Spleen (tissue), 11 donors: ENCODE measurements at regions not wholly inside any gene's neighbourhood (a gene's known extent, or its start where the extent isn't known, plus 50 kb on each side); places are given as distances from the start of the nearest gene placed in this dataset.
"Not testable (repeated sequence)": the region's sequence is repeated elsewhere in the genome, so short reads cannot be mapped to it uniquely, and the experiment has no call there.

Experiments
- DNase-seq: peaks from one replicate; pipeline ENCODE4 v3.0.0-alpha.2; 2020
- H3K27ac ChIP-seq, 8 donors: fragments of 200-600 bp; sonication (generic) in 7 of 8; 1 replicate in 4 of 8; 2 replicates in 4 of 8; pipeline versions ENCODE4 v1.5.0 to v1.8.0; 2016 to 2021; ENCODE audit warnings: inconsistent platforms in 4 of 8, mild to moderate bottlenecking in 4 of 8, moderate library complexity in 1 of 8
- H3K27me3 ChIP-seq, 7 donors: fragments of 200-600 bp; sonication (generic) in 6 of 7; replicated peaks in 1 of 7; 1 replicate in 4 of 7; 2 replicates in 3 of 7; pipeline versions ENCODE4 v1.5.0 to v1.8.0; 2016 to 2021; ENCODE audit warnings: inconsistent platforms in 3 of 7, mild to moderate bottlenecking in 1 of 7
- H3K36me3 ChIP-seq, 6 donors: fragments of 200-600 bp; sonication (generic) in 5 of 6; 1 replicate in 4 of 6; 2 replicates in 2 of 6; pipeline versions ENCODE4 v1.5.0 to v1.8.0; 2016 to 2021; ENCODE audit warnings: inconsistent platforms in 2 of 6
- H3K4me1 ChIP-seq, 6 donors: fragments of 200-600 bp; sonication (generic) in 5 of 6; 1 replicate in 3 of 6; 2 replicates in 3 of 6; pipeline versions ENCODE4 v1.5.0 to v1.8.0; 2016 to 2021; ENCODE audit warnings: inconsistent platforms in 3 of 6
- H3K4me3 ChIP-seq, 8 donors: fragments of 200-600 bp; sonication (generic) in 7 of 8; 1 replicate in 4 of 8; 2 replicates in 4 of 8; pipeline versions ENCODE4 v1.5.0 to v1.8.0; 2016 to 2021; ENCODE audit warnings: inconsistent platforms in 4 of 8, mild to moderate bottlenecking in 4 of 8, moderate library complexity in 2 of 8
- H3K9me3 ChIP-seq, 8 donors: fragments of 200-600 bp; sonication (generic) in 7 of 8; 1 replicate in 4 of 8; 2 replicates in 4 of 8; pipeline versions ENCODE4 v1.5.0 to v1.8.0; 2016 to 2021; ENCODE audit warnings: inconsistent platforms in 4 of 8
- CTCF ChIP-seq, 11 experiments: fragments of 200-600 bp in 7 of 11; fragments of 450-650 bp in 4 of 11; sonication (generic) in 4 of 11; IDR thresholded peaks in 8 of 11; conservative IDR thresholded peaks in 3 of 11; 1 replicate in 7 of 11; 2 replicates in 4 of 11; pipeline versions ENCODE4 v1.4.0 to v1.8.0; 2016 to 2021; ENCODE audit warnings: antibody characterized with exemption in 11 of 11, inconsistent platforms in 4 of 11, mild to moderate bottlenecking in 1 of 11
- POLR2A ChIP-seq, 3 donors: fragments of 450-650 bp; IDR thresholded peaks; one replicate each; pipeline ENCODE4 v1.5.1; 2017; ENCODE audit warnings: antibody characterized with exemption in 3 of 3, mild to moderate bottlenecking in 1 of 3
- POLR2AphosphoS5 ChIP-seq, 3 donors: sonication (generic); formaldehyde crosslinking; IDR thresholded peaks; one replicate each; pipeline ENCODE4 v1.5.1; 2017; ENCODE audit warnings: antibody characterized with exemption in 3 of 3
- WGBS, 5 donors: extraction: QIAGEN DNeasy Blood & Tissue Kit in 3 of 5; methylation state at CpG; one replicate each; pipeline versions ENCODE4 v1.1.5 to v1.1.7; 2013 to 2018; 5-methylcytosine and 5-hydroxymethylcytosine counted together
- intact Hi-C: fragments of 100-400 bp; cut with DNase I; formaldehyde crosslinking; loops from one replicate; pipeline ENCODE4 v1.15.0; 2023; ENCODE audit warnings: low total_unique reads
- donor health status: healthy with polysubstance abuse.
- donor health status: DM: no; HTN: no; CAD: no; lungs with moderate emphysema.
- donor health status: DM: no; HTN: no; CAD: no.
- donor health status: Bipolar disorder and iron deficiency.
- donor health status: healthy.
- donor health status: DM: no; HTN: no; CAD: no.
- donor health status: DM: yes; HTN: yes; CAD: no.

GRCh38 chr7:46752881-46753366 is 829.0 kb downstream of the TNS3 start:
- H3K4me1 ChIP-seq: no peaks in the 10 kb centered on the region
- no peak for DNase-seq
- WGBS, 5 donors: 21 to 36% (median 24%) methylated on average over 3 of the region's 3 CpGs

GRCh38 chr7:46751927-46752723 is 829.8 kb downstream of the TNS3 start:
- H3K9me3 ChIP-seq, H3K36me3 ChIP-seq, H3K27ac ChIP-seq, H3K4me1 ChIP-seq, H3K27me3 ChIP-seq, DNase-seq, H3K4me3 ChIP-seq, intact Hi-C loops: not testable (repeated sequence)
- WGBS, 5 donors: 86 to 93% (median 91%) methylated on average over 11 of the region's 11 CpGs

More at GRCh38 chr7:46752881-46753366, 829.0 kb downstream of the TNS3 start:
- Histone ChIP-seq H3K9me3 (no peaks in the 10 kb centered on the region), H3K36me3 (no peaks in the 10 kb centered on the region), H3K27ac (no peak overlapping the region), H3K4me3 (no peak overlapping the region), H3K27me3 (no peaks in the 10 kb centered on the region)
- intact Hi-C loops: no loop called here
- TF ChIP-seq POLR2A (IDR thresholded peaks at IDR 0.05): no peak
- TF ChIP-seq POLR2AphosphoS5 (IDR thresholded peaks at IDR 0.05): no peak

GRCh38 chr7:46751471-46751870 is 830.4 kb upstream of the IGFBP3 start:
- no peak overlapping the region for H3K4me3 ChIP-seq
- H3K27ac ChIP-seq: no peak overlapping the region
- no peaks in the 10 kb centered on the region for H3K27me3 ChIP-seq
- no peak for TF ChIP-seq POLR2AphosphoS5 (IDR thresholded peaks at IDR 0.05)
- no peaks in the 10 kb centered on the region for H3K4me1 ChIP-seq
- no peaks in the 10 kb centered on the region for H3K36me3 ChIP-seq
- intact Hi-C loops: no loop called here
- H3K9me3 ChIP-seq: no peaks in the 10 kb centered on the region
- 79 to 96% (median 87%) methylated on average over 4 of the region's 4 CpGs for WGBS, 5 donors
- DNase-seq: no peak

GRCh38 chr7:46750321-46750865 is 829.3 kb upstream of the IGFBP3 start:
- Histone ChIP-seq H3K9me3 (no peaks in the 10 kb centered on the region), H3K27me3 (no peaks in the 10 kb centered on the region), H3K27ac (no peak overlapping the region), H3K4me1 (no peaks in the 10 kb centered on the region), H3K36me3 (no peaks in the 10 kb centered on the region), H3K4me3 (no peak overlapping the region)
- WGBS, 5 donors: 53 to 81% (median 71%) methylated on average over 4 of the region's 4 CpGs
- DNase-seq: no peak
- no peak for TF ChIP-seq POLR2AphosphoS5 (IDR thresholded peaks at IDR 0.05)
- TF ChIP-seq POLR2A (IDR thresholded peaks at IDR 0.05): no peak
- TF ChIP-seq CTCF (IDR thresholded peaks at IDR 0.05 in 8 of 11, conservative IDR thresholded peaks at IDR 0.05 in 3 of 11): no peak
- intact Hi-C loops: no loop called here

- no peaks in the 10 kb centered on the region for H3K4me1 ChIP-seq
- no peaks in the 10 kb centered on the region for H3K9me3 ChIP-seq
- no peak overlapping the region for H3K27ac ChIP-seq
- 79 to 90% (median 87%) methylated on average over 6 of the region's 6 CpGs for WGBS, 5 donors
- H3K27me3 ChIP-seq: no peaks in the 10 kb centered on the region
- TF ChIP-seq POLR2A (IDR thresholded peaks at IDR 0.05): no peak
- no peak for TF ChIP-seq POLR2AphosphoS5 (IDR thresholded peaks at IDR 0.05)
- TF ChIP-seq CTCF (IDR thresholded peaks at IDR 0.05 in 8 of 11, conservative IDR thresholded peaks at IDR 0.05 in 3 of 11): no peak
- no peak for DNase-seq
- H3K36me3 ChIP-seq: no peaks in the 10 kb centered on the region
- no peak overlapping the region for H3K4me3 ChIP-seq
- intact Hi-C loops: no loop called here
Measured at GRCh38 chr7:46747869-46748576, 827.0 kb upstream of the IGFBP3 start.
